ENCODE measurements at regions not wholly inside any gene's neighbourhood (a gene's known extent, or its start where the extent isn't known, plus 50 kb on each side); places are given as distances from the start of the nearest gene placed in this dataset.
"Not testable (repeated sequence)": the region's sequence is repeated elsewhere in the genome, so short reads cannot be mapped to it uniquely, and the experiment has no call there.

- intact Hi-C loops (cut with DNase I), result no loop called here
- H3K4me3 ChIP-seq, result no peak overlapping the region
- WGBS, 3 donors, result 4% methylated on average over 21 of the region's 21 CpGs
- DNase-seq, result no peak
- no peak for TF ChIP-seq POLR2A (IDR thresholded peaks at IDR 0.05)
- peaks cover 3% of the 10 kb centered on the region for H3K4me1 ChIP-seq (ENCODE audit: insufficient read depth)
- no peak overlapping the region for H3K27ac ChIP-seq
- no peaks in the 10 kb centered on the region for H3K9me3 ChIP-seq
- H3K27me3 ChIP-seq, result no peaks in the 10 kb centered on the region
- no peaks in the 10 kb centered on the region for H3K36me3 ChIP-seq
These were observed 731.1 kb downstream of the ZWINT start for GRCh38 chr10:55629793-55630490.

GRCh38 chr10:55628260-55628701 is 732.8 kb downstream of the ZWINT start:
- no peaks in the 10 kb centered on the region for H3K9me3 ChIP-seq
- H3K4me1 ChIP-seq (ENCODE audit: insufficient read depth), result peaks cover 3% of the 10 kb centered on the region
- TF ChIP-seq, protein P1, sequence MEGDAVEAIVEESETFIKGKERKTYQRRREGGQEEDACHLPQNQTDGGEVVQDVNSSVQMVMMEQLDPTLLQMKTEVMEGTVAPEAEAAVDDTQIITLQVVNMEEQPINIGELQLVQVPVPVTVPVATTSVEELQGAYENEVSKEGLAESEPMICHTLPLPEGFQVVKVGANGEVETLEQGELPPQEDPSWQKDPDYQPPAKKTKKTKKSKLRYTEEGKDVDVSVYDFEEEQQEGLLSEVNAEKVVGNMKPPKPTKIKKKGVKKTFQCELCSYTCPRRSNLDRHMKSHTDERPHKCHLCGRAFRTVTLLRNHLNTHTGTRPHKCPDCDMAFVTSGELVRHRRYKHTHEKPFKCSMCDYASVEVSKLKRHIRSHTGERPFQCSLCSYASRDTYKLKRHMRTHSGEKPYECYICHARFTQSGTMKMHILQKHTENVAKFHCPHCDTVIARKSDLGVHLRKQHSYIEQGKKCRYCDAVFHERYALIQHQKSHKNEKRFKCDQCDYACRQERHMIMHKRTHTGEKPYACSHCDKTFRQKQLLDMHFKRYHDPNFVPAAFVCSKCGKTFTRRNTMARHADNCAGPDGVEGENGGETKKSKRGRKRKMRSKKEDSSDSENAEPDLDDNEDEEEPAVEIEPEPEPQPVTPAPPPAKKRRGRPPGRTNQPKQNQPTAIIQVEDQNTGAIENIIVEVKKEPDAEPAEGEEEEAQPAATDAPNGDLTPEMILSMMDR (IDR thresholded peaks at IDR 0.05), result no peak
- TF ChIP-seq EP300 (IDR thresholded peaks at IDR 0.05) (no peak), POLR2A (IDR thresholded peaks at IDR 0.05) (no peak)
- intact Hi-C loops (cut with DNase I), result no loop called here
- DNase-seq, result no peak
- no peaks in the 10 kb centered on the region for H3K27me3 ChIP-seq
- no peak overlapping the region for H3K27ac ChIP-seq
- WGBS, 3 donors, result 1 to 4% (median 1%) methylated on average over 30 of the region's 30 CpGs
- no peak overlapping the region for H3K4me3 ChIP-seq
- H3K36me3 ChIP-seq, result no peaks in the 10 kb centered on the region

GRCh38 chr10:55627501-55628051 is 733.5 kb downstream of the ZWINT start:
- 3 to 6% (median 3%) methylated on average over 26 of the region's 26 CpGs for WGBS, 3 donors
- intact Hi-C loops (cut with DNase I), result no loop called here

DNA sequence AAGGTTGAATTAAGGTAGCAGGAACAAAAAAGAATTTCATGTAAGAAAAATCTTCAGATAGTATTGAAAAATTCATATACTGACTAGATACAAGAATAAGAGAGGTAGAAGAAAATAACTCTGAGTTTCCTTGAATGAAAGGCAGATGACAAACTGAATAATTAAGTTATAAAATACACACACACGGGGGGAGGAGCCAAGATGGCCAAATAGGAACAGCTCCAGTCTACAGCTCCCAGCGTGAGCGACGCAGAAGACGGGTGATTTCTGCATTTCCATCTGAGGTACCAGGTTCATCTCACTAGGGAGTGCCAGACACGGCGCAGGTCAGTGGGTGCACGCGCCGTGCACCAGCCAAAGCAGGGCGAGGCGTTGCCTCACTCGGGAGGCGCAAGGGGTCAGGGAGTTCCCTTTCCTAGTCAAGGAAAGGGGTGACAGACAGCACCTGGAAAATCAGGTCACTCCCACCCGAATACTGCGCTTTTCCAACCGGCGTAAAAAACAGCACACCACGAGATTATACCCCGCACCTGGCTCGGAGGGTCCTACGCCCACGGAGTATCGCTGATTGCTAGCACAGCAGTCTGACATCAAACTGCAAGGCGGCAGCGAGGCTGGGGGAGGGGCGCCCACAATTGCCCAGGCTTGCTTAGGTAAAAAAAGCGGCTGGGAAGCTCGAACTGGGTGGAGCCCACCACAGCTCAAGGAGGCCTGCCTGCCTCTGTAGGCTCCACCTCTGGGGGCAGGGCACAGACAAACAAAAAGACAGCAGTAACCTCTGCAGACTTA is 759.2 kb downstream of the ZWINT start:
- H3K36me3 ChIP-seq; H3K27me3 ChIP-seq; DNase-seq; H3K9me3 ChIP-seq; H3K4me1 ChIP-seq (ENCODE audit: insufficient read depth); H3K27ac ChIP-seq; intact Hi-C loops (cut with DNase I); H3K4me3 ChIP-seq: not testable (repeated sequence)
- 1 to 4% (median 1%) methylated on average over 28 to 29 of the region's 29 CpGs for WGBS, 3 donors

More at GRCh38 chr10:55627501-55628051, 733.5 kb downstream of the ZWINT start:
- Histone ChIP-seq H3K4me3 (no peak overlapping the region), H3K4me1 (ENCODE audit: insufficient read depth) (peaks cover 3% of the 10 kb centered on the region), H3K27me3 (no peaks in the 10 kb centered on the region), H3K27ac (no peak overlapping the region), H3K9me3 (no peaks in the 10 kb centered on the region), H3K36me3 (no peaks in the 10 kb centered on the region)
- TF ChIP-seq POLR2A (IDR thresholded peaks at IDR 0.05) (no peak), EP300 (IDR thresholded peaks at IDR 0.05) (no peak)
- TF ChIP-seq, protein P1 (IDR thresholded peaks at IDR 0.05), result no peak
- no peak for DNase-seq

GRCh38 chr10:55551603-55552002 is 750.6 kb upstream of the PCDH15 start:
- 77 to 89% (median 87%) methylated on average over 2 of the region's 2 CpGs for whole genome bisulfite sequencing, 3 donors
- TF ChIP-seq POLR2A (IDR thresholded peaks at IDR 0.05) (no peak), EP300 (IDR thresholded peaks at IDR 0.05) (no peak)
- TF ChIP-seq, protein P1 (IDR thresholded peaks at IDR 0.05), result no peak
- intact Hi-C loops (cut with DNase I), result loop anchor here in 1 of 4 donors (10.0 kb wide), 1 partner anchor 357 kb away; no protein-coding TSS in a partner anchor

More at GRCh38 chr10:55551603-55552002, 750.6 kb upstream of the PCDH15 start:
- H3K27ac ChIP-seq, result no peak overlapping the region
- no peak for DNase-seq
- no peaks in the 10 kb centered on the region for H3K36me3 ChIP-seq
- no peaks in the 10 kb centered on the region for H3K4me1 ChIP-seq (ENCODE audit: insufficient read depth)
- no peak overlapping the region for H3K4me3 ChIP-seq
- no peaks in the 10 kb centered on the region for H3K9me3 ChIP-seq
- H3K27me3 ChIP-seq, result no peaks in the 10 kb centered on the region

Data from ovary (tissue), 7 donors.